IMR-90 (cell line): ENCODE measurements at regions not wholly inside any gene's neighbourhood (a gene's known extent, or its start where the extent isn't known, plus 50 kb on each side); places are given as distances from the start of the nearest gene placed in this dataset.

Experiments
- ATAC-seq: fragments of 200-7000 bp; cut with Tn5 transposase; 2 replicates; pipeline ENCODE4 v1.9.1; 2020; ENCODE audit warnings: low read depth, mild to moderate bottlenecking, moderate library complexity
- BruUV-seq: library from RNA; stranded (reverse); fragments of 400-500 nt; replicated peaks from 2 replicates; lab custom pipeline; 2021; lab: Mats Ljungman, UMichigan
- CTCF ChIA-PET: fragments of 300-600 bp; formaldehyde crosslinking; extraction: SDS; loops from one replicate; lab custom pipeline; 2021; ENCODE audit warnings: antibody characterized with exemption; lab: Yijun Ruan, JAX
- POLR2A ChIA-PET: fragments of 300-600 bp; sonication (Branson Sonifier 250); formaldehyde crosslinking; loops from one replicate; lab custom pipeline; 2022; ENCODE audit warnings: antibody characterized with exemption; ENCODE audit not compliant: unreplicated experiment; lab: Charles Lee
- DNase-seq: peaks from one replicate; pipeline ENCODE4 v3.0.0; 2013
- H2AFZ ChIP-seq: replicated peaks from 2 replicates; pipeline ENCODE3; 2013; ENCODE audit warnings: low read length, mild to moderate bottlenecking; ENCODE audit not compliant: poor library complexity
- H2AK5ac ChIP-seq: 2 replicates; pipeline ENCODE4 v1.6.1; 2013; ENCODE audit warnings: low read depth, low read length, inconsistent platforms
- H2AK9ac ChIP-seq: replicated peaks from 2 replicates; pipeline ENCODE3; 2013; ENCODE audit warnings: mild to moderate bottlenecking, low read depth, low read length, moderate library complexity; ENCODE audit not compliant: poor library complexity
- H2BK120ac ChIP-seq: 2 replicates; pipeline ENCODE4 v1.6.1; 2013; ENCODE audit warnings: low read depth, low read length, inconsistent platforms
- H2BK15ac ChIP-seq: 3 replicates; pipeline ENCODE4 v1.6.1; 2013; ENCODE audit warnings: low read depth, low read length, inconsistent platforms
- H2BK20ac ChIP-seq: 2 replicates; pipeline ENCODE4 v1.6.1; 2013; ENCODE audit warnings: low read depth, mild to moderate bottlenecking, inconsistent platforms, low read length, moderate library complexity
- H2BK5ac ChIP-seq: 2 replicates; pipeline ENCODE4 v1.6.1; 2013; ENCODE audit warnings: mild to moderate bottlenecking, low read depth, low read length, inconsistent platforms; ENCODE audit not compliant: poor library complexity, severe bottlenecking
- H3K14ac ChIP-seq: replicated peaks from 2 replicates; pipeline ENCODE4 v1.6.1; 2013; ENCODE audit warnings: low read depth, low read length, inconsistent platforms
- H3K18ac ChIP-seq: 2 replicates; pipeline ENCODE4 v1.6.1; 2013; ENCODE audit warnings: low read depth, low read length, control low read depth
- H3K23ac ChIP-seq: 2 replicates; pipeline ENCODE4 v1.6.1; 2013; ENCODE audit warnings: low read depth, low read length, inconsistent platforms
- H3K27ac ChIP-seq: 2 replicates; pipeline ENCODE4 v1.5.1; 2013; ENCODE audit warnings: mild to moderate bottlenecking, control low read depth, low read length; ENCODE audit not compliant: insufficient read depth
- H3K27me3 ChIP-seq: 2 replicates; pipeline ENCODE4 v1.6.1; 2013; ENCODE audit warnings: low read length; ENCODE audit not compliant: control insufficient read depth, insufficient read depth
- H3K36me3 ChIP-seq: 2 replicates; pipeline ENCODE4 v1.6.1; 2013; ENCODE audit warnings: low read length, mixed read lengths; ENCODE audit not compliant: control insufficient read depth, insufficient read depth
- H3K4ac ChIP-seq: 2 replicates; pipeline ENCODE4 v1.6.1; 2013; ENCODE audit warnings: low read depth, low read length, inconsistent platforms
- H3K4me1 ChIP-seq: 2 replicates; pipeline ENCODE4 v1.6.1; 2013; ENCODE audit warnings: low read length, mixed read lengths; ENCODE audit not compliant: control insufficient read depth, insufficient read depth
- H3K4me2 ChIP-seq: 2 replicates; pipeline ENCODE4 v1.6.1; 2013; ENCODE audit warnings: low read depth, mild to moderate bottlenecking, control low read depth, low read length, moderate library complexity
- H3K4me3 ChIP-seq: 2 replicates; pipeline ENCODE4 v1.5.1; 2013; ENCODE audit warnings: low read depth, mild to moderate bottlenecking, control low read depth, low read length, moderate library complexity; ENCODE audit not compliant: insufficient read depth
- H3K56ac ChIP-seq: 2 replicates; pipeline ENCODE4 v1.6.1; 2013; ENCODE audit warnings: low read length, inconsistent platforms; ENCODE audit not compliant: insufficient read depth; ENCODE audit errors: extremely low read depth
- H3K79me1 ChIP-seq, 2 experiments: 2 replicates each; pipeline ENCODE4 v1.6.1; 2013; ENCODE audit warnings: low read length in 2 of 2, inconsistent platforms in 1 of 2, low read depth in 1 of 2
- H3K9ac ChIP-seq: 2 replicates; pipeline ENCODE4 v1.6.1; 2013; ENCODE audit warnings: low read depth, low read length, control low read depth
- H3K9me1 ChIP-seq: 2 replicates; pipeline ENCODE4 v1.6.1; 2013; ENCODE audit warnings: low read length, inconsistent platforms; ENCODE audit not compliant: insufficient read depth
- H3K9me3 ChIP-seq: 2 replicates; pipeline ENCODE4 v1.6.1; 2013; ENCODE audit warnings: low read length; ENCODE audit not compliant: control insufficient read depth, insufficient read depth
- H4K20me1 ChIP-seq: 2 replicates; pipeline ENCODE4 v1.6.1; 2013; ENCODE audit warnings: low read length, inconsistent platforms; ENCODE audit not compliant: insufficient read depth
- H4K5ac ChIP-seq: 2 replicates; pipeline ENCODE4 v1.6.1; 2013; ENCODE audit warnings: mild to moderate bottlenecking, low read depth, low read length, control low read depth
- H4K8ac ChIP-seq, 2 experiments: 2 replicates each; pipeline ENCODE4 v1.6.1; 2013; ENCODE audit warnings: low read depth in 2 of 2, low read length in 2 of 2, control low read depth in 1 of 2, inconsistent platforms in 1 of 2
- H4K91ac ChIP-seq: 2 replicates; pipeline ENCODE4 v1.6.1; 2013; ENCODE audit warnings: low read depth, low read length, inconsistent platforms; ENCODE audit not compliant: insufficient read depth
- BHLHE40 ChIP-seq: fragments of 150-350 bp; IDR thresholded peaks from 2 replicates; pipeline ENCODE4 v1.6.1; 2016; ENCODE audit warnings: mild to moderate bottlenecking, low read depth, low read length
- CEBPB ChIP-seq: IDR thresholded peaks from 2 replicates; pipeline ENCODE4 v1.6.1; 2012; ENCODE audit warnings: low read depth, low read length, improper control_type of control experiment
- ELK1 ChIP-seq: fragments of 150-350 bp; IDR thresholded peaks from 2 replicates; pipeline ENCODE4 v1.6.1; 2016; ENCODE audit warnings: low read depth, mild to moderate bottlenecking, low read length, moderate library complexity, borderline replicate concordance
- FOS ChIP-seq: fragments of 150-350 bp; IDR thresholded peaks from 2 replicates; pipeline ENCODE4 v1.6.1; 2016; ENCODE audit warnings: low read depth, low read length
- MAFK ChIP-seq: IDR thresholded peaks from 2 replicates; pipeline ENCODE4 v1.6.1; 2012; ENCODE audit warnings: low read depth, low read length, improper control_type of control experiment
- POLR2A ChIP-seq: IDR thresholded peaks from 2 replicates; pipeline ENCODE4 v1.6.1; 2012; ENCODE audit warnings: mild to moderate bottlenecking, low read depth, low read length
- RCOR1 ChIP-seq: IDR thresholded peaks from 2 replicates; pipeline ENCODE4 v1.6.1; 2012; ENCODE audit warnings: mild to moderate bottlenecking, low read length, improper control_type of control experiment; ENCODE audit not compliant: insufficient replicate concordance
- RFX5 ChIP-seq: IDR thresholded peaks from 2 replicates; pipeline ENCODE4 v1.8.0; 2012; ENCODE audit warnings: low read depth, mild to moderate bottlenecking, low read length, moderate library complexity
- SMC3 ChIP-seq: fragments of 150-350 bp; IDR thresholded peaks from 2 replicates; pipeline ENCODE4 v1.6.1; 2016; ENCODE audit warnings: low read depth, mild to moderate bottlenecking, antibody characterized with exemption, low read length, moderate library complexity
- USF2 ChIP-seq: fragments of 150-350 bp; IDR thresholded peaks from 2 replicates; pipeline ENCODE4 v1.6.1; 2017; ENCODE audit warnings: mild to moderate bottlenecking, antibody characterized with exemption, low read length, low read depth
- WGBS, 2 experiments: methylation state at CpG; one replicate each; pipeline versions ENCODE4 v1.1.5 to v1.1.7; 2013; ENCODE audit warnings: missing lambda C conversion rate in 2 of 2; ENCODE audit not compliant: insufficient read length in 1 of 2; ENCODE audit errors: extremely low coverage in 2 of 2; 5-methylcytosine and 5-hydroxymethylcytosine counted together
- dilution Hi-C: fragments of 300-500 bp; cut with HindIII; formaldehyde crosslinking; loops from one replicate; pipeline ENCODE4 v1.14.3; 2018; ENCODE audit warnings: low sequenced_read_pairs; ENCODE audit not compliant: unreplicated experiment
- in situ Hi-C: fragments of 300-500 bp; cut with MboI; formaldehyde crosslinking; loops from 3 replicates; pipeline ENCODE4 v1.14.3; 2019; ENCODE audit warnings: low sequenced_read_pairs, inconsistent platforms, mixed read lengths
- intact Hi-C: fragments of 100-400 bp; cut with micrococcal nuclease; formaldehyde crosslinking; loops from 2 replicates; pipeline ENCODE4 v1.10.0; 2022

- dilution Hi-C loops (no loop called here), intact Hi-C loops (no loop called here), in situ Hi-C loops (no loop called here)
- no peak overlapping the region for H4K5ac ChIP-seq
- H3K18ac ChIP-seq: no peak overlapping the region
- no peak for ATAC-seq
- H3K4me3 ChIP-seq: no peak overlapping the region
- H2AFZ ChIP-seq: no peak overlapping the region
- no peak overlapping the region for H4K91ac ChIP-seq
- no peak overlapping the region for H2BK15ac ChIP-seq
- ChIA-PET POLR2A (no interaction called here), CTCF (no interaction called here)
- no peak overlapping the region for H3K56ac ChIP-seq
- H2BK20ac ChIP-seq: no peak overlapping the region
- H3K36me3 ChIP-seq: no peaks in the 10 kb centered on the region
- DNase-seq: no peak
- H3K4me2 ChIP-seq: no peak overlapping the region
- no CpG with 5 or more reads among the region's 2 CpGs for WGBS, 2 experiments
- H3K27ac ChIP-seq: no peak overlapping the region
- H3K4ac ChIP-seq: no peak overlapping the region
- no peaks in the 10 kb centered on the region for H3K9me1 ChIP-seq
- no peaks in the 10 kb centered on the region for H3K27me3 ChIP-seq
- H3K4me1 ChIP-seq: no peaks in the 10 kb centered on the region
- H2AK5ac ChIP-seq: no peak overlapping the region
- no peaks in the 10 kb centered on the region for H4K20me1 ChIP-seq
- no peak for TF ChIP-seq RFX5
- no peak for TF ChIP-seq CEBPB
- no peak for TF ChIP-seq FOS
- TF ChIP-seq USF2: no peak
- TF ChIP-seq MAFK: no peak
- TF ChIP-seq BHLHE40: no peak
- no peak for TF ChIP-seq POLR2A
- TF ChIP-seq RCOR1: no peak
- no peak for TF ChIP-seq SMC3
- no peak for TF ChIP-seq ELK1
- H3K79me1 ChIP-seq: no peaks in the 10 kb centered on the region
- no peak overlapping the region for H2BK5ac ChIP-seq
- no peak overlapping the region for H2AK9ac ChIP-seq
- no peak overlapping the region for H3K9ac ChIP-seq
- no peak overlapping the region for H3K14ac ChIP-seq
- H4K8ac ChIP-seq: no peak overlapping the region
- no peak overlapping the region for H2BK120ac ChIP-seq
- no peak overlapping the region for H3K23ac ChIP-seq
- BruUV-seq: no TSS peak
- H3K9me3 ChIP-seq: peaks cover 8% of the 10 kb centered on the region
Measured at GRCh38 chr3:181239441-181239840, 249.9 kb upstream of the DNAJC19 start.
